Karpas-422 (cell line): ENCODE measurements at regions not wholly inside any gene's neighbourhood (a gene's known extent, or its start where the extent isn't known, plus 50 kb on each side); places are given as distances from the start of the nearest gene placed in this dataset.
"Not testable (repeated sequence)": the region's sequence is repeated elsewhere in the genome, so short reads cannot be mapped to it uniquely, and the experiment has no call there.

Experiments used
- DNase-seq: peaks from one replicate; pipeline ENCODE4 v3.0.0-alpha.2; 2015
- H2AFZ ChIP-seq: fragments of 200-600 bp; sonication (generic); 2 replicates; pipeline ENCODE4 v1.6.1; 2014; ENCODE audit warnings: antibody characterized with exemption, low read length, mixed read lengths
- H3K27ac ChIP-seq: fragments of 200-600 bp; sonication (generic); 2 replicates; pipeline ENCODE4 v1.5.1; 2014; ENCODE audit warnings: mild to moderate bottlenecking, low read length, moderate library complexity
- H3K27me3 ChIP-seq: fragments of 200-600 bp; sonication (generic); 2 replicates; pipeline ENCODE4 v1.6.1; 2014; ENCODE audit warnings: low read length, mixed read lengths
- H3K36me3 ChIP-seq: fragments of 200-600 bp; sonication (generic); 2 replicates; pipeline ENCODE4 v1.6.1; 2014; ENCODE audit warnings: low read length, mixed read lengths; ENCODE audit not compliant: insufficient read depth
- H3K4me1 ChIP-seq: fragments of 200-600 bp; sonication (generic); 2 replicates; pipeline ENCODE4 v1.6.1; 2014; ENCODE audit warnings: mild to moderate bottlenecking, low read length, mixed read lengths
- H3K4me2 ChIP-seq: fragments of 200-600 bp; sonication (generic); 2 replicates; pipeline ENCODE4 v1.6.1; 2014; ENCODE audit warnings: low read length, low read depth, mild to moderate bottlenecking; ENCODE audit not compliant: poor library complexity, severe bottlenecking
- H3K4me3 ChIP-seq: fragments of 200-600 bp; sonication (generic); 2 replicates; pipeline ENCODE4 v1.5.1; 2014; ENCODE audit warnings: mild to moderate bottlenecking, antibody characterized with exemption, low read length, mixed read lengths
- H3K79me2 ChIP-seq: fragments of 200-600 bp; sonication (generic); 2 replicates; pipeline ENCODE4 v1.6.1; 2014; ENCODE audit warnings: mild to moderate bottlenecking, low read length, mixed read lengths
- H3K9ac ChIP-seq: fragments of 200-600 bp; sonication (generic); 2 replicates; pipeline ENCODE4 v1.6.0; 2014; ENCODE audit warnings: low read length
- H3K9me2 ChIP-seq: fragments of 200-600 bp; sonication (generic), shearing (Covaris generic); replicated peaks from 2 replicates; pipeline ENCODE4 v1.6.0; 2014; ENCODE audit warnings: mild to moderate bottlenecking, low read length, moderate library complexity; ENCODE audit not compliant: insufficient read depth
- H3K9me3 ChIP-seq: fragments of 300-700, 200-600 bp; sonication (generic); 2 replicates; pipeline ENCODE4 v1.6.1; 2014; ENCODE audit warnings: low read length, mixed read lengths
- H4K20me1 ChIP-seq: fragments of 200-600 bp; sonication (generic); 2 replicates; pipeline ENCODE4 v1.6.1; 2014; ENCODE audit warnings: mild to moderate bottlenecking, antibody characterized with exemption, low read length, low read depth; ENCODE audit not compliant: insufficient read depth

DNA sequence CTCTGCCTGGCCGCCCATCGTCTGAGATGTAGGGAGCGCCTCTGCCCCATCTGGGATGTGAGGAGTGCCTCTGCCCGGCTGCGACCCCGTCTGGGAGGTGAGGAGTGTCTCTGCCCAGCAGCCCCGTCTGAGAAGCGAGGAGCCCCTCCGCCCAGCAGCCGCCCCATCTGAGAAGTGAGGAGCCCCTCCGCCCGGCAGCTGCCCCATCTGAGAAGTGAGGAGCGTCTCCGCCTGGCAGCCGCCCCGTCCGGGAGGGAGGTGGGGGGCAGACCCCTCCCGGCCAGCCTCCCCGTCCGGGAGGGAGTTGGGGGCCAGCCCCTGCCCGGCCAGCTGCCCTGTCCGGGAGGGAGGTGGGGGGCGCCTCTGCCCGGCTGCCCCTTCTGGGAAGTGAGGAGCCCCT, 117.8 kb downstream of the BMS1 start:
- H3K4me1 ChIP-seq, H3K4me2 ChIP-seq, H3K9me3 ChIP-seq, H3K4me3 ChIP-seq, H3K36me3 ChIP-seq, H4K20me1 ChIP-seq, H2AFZ ChIP-seq, H3K27ac ChIP-seq, H3K27me3 ChIP-seq, DNase-seq, H3K9me2 ChIP-seq, H3K9ac ChIP-seq, H3K79me2 ChIP-seq: not testable (repeated sequence)

DNA sequence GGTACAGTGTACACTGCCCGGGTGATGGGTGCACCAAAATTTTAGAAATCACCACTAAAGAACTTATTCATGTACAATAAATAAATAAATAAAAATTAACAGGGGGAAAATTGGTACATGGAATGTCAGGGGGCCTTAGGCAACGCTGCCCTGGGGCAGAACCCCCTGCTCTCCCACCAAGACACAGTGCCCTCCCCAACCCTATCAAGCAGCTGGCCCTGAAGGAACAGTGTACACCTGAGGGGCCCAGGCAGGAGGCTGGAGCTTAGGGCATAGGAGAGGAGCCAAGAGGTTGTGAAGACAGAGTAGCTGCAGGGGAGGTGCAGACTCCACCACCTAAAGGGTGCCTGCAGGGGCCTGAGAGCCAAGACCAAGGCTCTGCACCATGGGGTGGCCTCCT, 128.8 kb downstream of the BMS1 start:
- no peaks in the 10 kb centered on the region for H3K4me1 ChIP-seq
- no peak overlapping the region for H3K4me3 ChIP-seq
- no peak overlapping the region for H3K4me2 ChIP-seq
- no peaks in the 10 kb centered on the region for H3K9me2 ChIP-seq
- H4K20me1 ChIP-seq: no peaks in the 10 kb centered on the region
- H3K9me3 ChIP-seq: no peaks in the 10 kb centered on the region
- H3K79me2 ChIP-seq: no peaks in the 10 kb centered on the region
- H3K9ac ChIP-seq: no peak overlapping the region
- no peaks in the 10 kb centered on the region for H3K27me3 ChIP-seq
- no peak overlapping the region for H3K27ac ChIP-seq
- DNase-seq: no peak
- H2AFZ ChIP-seq: no peak overlapping the region
- no peaks in the 10 kb centered on the region for H3K36me3 ChIP-seq

DNA sequence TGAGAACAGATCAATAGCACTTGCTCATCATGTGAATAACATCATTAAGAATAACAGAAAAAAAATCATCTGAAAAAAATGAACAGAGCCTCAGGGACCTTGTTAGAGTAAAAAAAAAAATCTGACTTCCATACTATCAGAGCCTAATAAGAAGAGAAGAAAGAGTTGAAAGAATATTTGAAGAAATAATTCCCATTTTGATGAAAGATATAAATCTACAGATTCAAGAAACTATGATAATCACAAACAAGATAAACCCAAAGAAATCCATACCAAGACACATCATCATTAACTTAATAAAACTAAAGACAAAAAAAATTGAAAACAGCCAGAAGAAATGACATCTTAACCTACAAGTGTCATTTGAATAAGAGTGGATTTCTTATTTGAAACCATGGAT, 134.4 kb downstream of the BMS1 start:
- Histone ChIP-seq H2AFZ (no peak overlapping the region), H3K9me2 (no peaks in the 10 kb centered on the region)

DNA sequence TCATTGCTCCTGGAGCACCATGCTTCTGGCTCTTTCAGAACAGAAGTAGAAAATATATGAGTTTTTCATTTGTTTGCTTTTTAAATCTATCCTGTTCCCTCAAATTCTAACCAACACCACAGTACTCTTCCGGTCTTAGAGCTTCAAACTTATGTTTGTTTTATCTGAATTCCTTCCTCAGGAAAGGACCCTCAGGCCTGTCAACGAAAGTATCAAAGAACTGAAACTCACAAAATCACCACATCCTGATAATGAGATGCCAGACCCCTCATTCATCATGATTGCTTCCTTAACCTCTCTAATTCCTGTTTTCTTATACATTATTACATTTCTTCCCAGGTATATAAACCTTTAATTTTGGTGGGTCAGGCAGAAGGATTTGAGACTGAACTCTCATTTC, 135.2 kb downstream of the BMS1 start:
- Histone ChIP-seq H3K79me2 (no peaks in the 10 kb centered on the region), H3K27ac (no peak overlapping the region), H3K4me3 (no peak overlapping the region)

More for the DNA sequence above, 134.4 kb downstream of the BMS1 start:
- Histone ChIP-seq H3K9ac (no peak overlapping the region), H3K36me3 (no peaks in the 10 kb centered on the region), H3K27me3 (no peaks in the 10 kb centered on the region), H3K9me3 (no peaks in the 10 kb centered on the region), H4K20me1 (no peaks in the 10 kb centered on the region), H3K4me1 (no peaks in the 10 kb centered on the region), H3K4me2 (no peak overlapping the region), H3K79me2 (no peaks in the 10 kb centered on the region), H3K27ac (no peak overlapping the region), H3K4me3 (no peak overlapping the region)
- DNase-seq: no peak

DNA sequence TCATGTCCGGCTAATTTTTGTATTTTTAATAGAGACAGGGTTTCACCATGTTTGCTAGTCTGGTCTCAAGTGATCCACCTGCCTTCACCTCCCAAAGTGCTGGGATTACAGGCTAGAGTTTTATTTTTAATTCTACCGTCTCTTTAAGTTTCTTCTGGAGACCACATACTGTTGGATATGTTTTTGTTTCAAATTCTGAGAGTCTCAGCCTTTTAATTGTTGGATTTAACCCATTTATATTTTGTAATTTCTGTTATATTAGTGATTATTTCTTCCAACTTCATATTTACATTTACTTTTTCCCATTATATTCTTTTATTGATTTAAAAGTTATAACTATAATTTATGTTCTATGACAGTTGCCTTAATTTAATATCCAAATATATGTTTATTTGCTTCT, 139.4 kb downstream of the BMS1 start:
- H3K4me3 ChIP-seq: no peak overlapping the region
- H3K9ac ChIP-seq: no peak overlapping the region
- DNase-seq: no peak
- H3K36me3 ChIP-seq: no peaks in the 10 kb centered on the region
- no peaks in the 10 kb centered on the region for H3K27me3 ChIP-seq
- H4K20me1 ChIP-seq: no peaks in the 10 kb centered on the region
- no peaks in the 10 kb centered on the region for H3K9me3 ChIP-seq
- no peaks in the 10 kb centered on the region for H3K4me1 ChIP-seq
- no peak overlapping the region for H2AFZ ChIP-seq
- no peaks in the 10 kb centered on the region for H3K9me2 ChIP-seq
- no peak overlapping the region for H3K4me2 ChIP-seq
- H3K79me2 ChIP-seq: no peaks in the 10 kb centered on the region
- no peak overlapping the region for H3K27ac ChIP-seq

More for the DNA sequence above, 135.2 kb downstream of the BMS1 start:
- no peak for DNase-seq
- H3K9me2 ChIP-seq: no peaks in the 10 kb centered on the region
- H4K20me1 ChIP-seq: no peaks in the 10 kb centered on the region
- H3K9ac ChIP-seq: no peak overlapping the region
- no peaks in the 10 kb centered on the region for H3K4me1 ChIP-seq
- no peak overlapping the region for H2AFZ ChIP-seq
- H3K27me3 ChIP-seq: no peaks in the 10 kb centered on the region
- no peaks in the 10 kb centered on the region for H3K36me3 ChIP-seq
- H3K9me3 ChIP-seq: no peaks in the 10 kb centered on the region
- no peak overlapping the region for H3K4me2 ChIP-seq

DNA sequence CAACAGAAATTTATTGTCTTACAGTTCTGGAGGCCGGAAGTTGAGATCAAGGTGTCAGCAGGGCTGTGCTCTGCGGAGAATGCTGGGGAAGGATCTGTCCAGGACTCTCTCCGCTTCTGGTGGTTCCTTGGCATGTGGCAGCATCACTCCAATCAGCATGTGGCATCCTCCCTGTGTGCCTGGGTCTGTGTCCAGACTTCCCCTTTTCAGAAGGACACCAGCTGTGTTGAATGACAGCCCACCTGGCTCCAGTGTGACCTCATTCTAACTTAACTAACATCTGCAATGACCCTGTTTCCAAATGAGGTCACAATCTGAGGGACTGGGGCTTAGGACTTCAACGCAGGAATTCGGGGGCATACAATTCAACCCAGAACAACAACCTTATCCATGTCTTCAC, 141.9 kb downstream of the BMS1 start:
- Histone ChIP-seq H3K27ac (no peak overlapping the region), H3K79me2 (no peaks in the 10 kb centered on the region), H3K4me2 (no peak overlapping the region), H3K36me3 (no peaks in the 10 kb centered on the region), H3K4me3 (no peak overlapping the region), H3K27me3 (no peaks in the 10 kb centered on the region), H3K9me2 (no peaks in the 10 kb centered on the region), H3K9me3 (no peaks in the 10 kb centered on the region), H3K9ac (no peak overlapping the region), H4K20me1 (no peaks in the 10 kb centered on the region), H2AFZ (no peak overlapping the region), H3K4me1 (no peaks in the 10 kb centered on the region)
- DNase-seq: no peak

DNA sequence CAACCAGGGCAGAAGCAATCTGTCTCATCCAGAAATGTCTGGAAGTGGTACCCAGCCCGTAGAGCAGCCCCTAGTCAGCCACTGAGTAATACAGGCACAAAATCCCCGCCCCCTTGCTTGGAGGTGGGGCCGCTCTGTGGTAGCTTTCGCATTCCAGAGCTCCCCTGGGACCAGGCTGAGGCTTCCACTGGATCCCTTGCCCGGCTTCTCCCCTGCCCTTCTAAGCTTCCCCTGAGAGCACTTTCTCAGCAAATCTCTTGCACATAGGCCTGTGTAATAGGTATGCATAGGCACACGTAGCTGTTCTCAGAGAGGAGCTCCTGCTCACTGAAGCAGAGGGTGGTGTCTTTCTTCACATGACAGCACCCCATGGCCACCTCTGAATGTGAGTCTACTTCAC, 144.2 kb downstream of the BMS1 start:
- Histone ChIP-seq H3K36me3 (no peaks in the 10 kb centered on the region), H3K27ac (no peak overlapping the region), H3K27me3 (no peaks in the 10 kb centered on the region), H3K9me2 (no peaks in the 10 kb centered on the region), H3K4me2 (no peak overlapping the region), H3K79me2 (no peaks in the 10 kb centered on the region), H4K20me1 (no peaks in the 10 kb centered on the region), H2AFZ (no peak overlapping the region), H3K9ac (no peak overlapping the region), H3K4me1 (no peaks in the 10 kb centered on the region), H3K4me3 (no peak overlapping the region), H3K9me3 (no peaks in the 10 kb centered on the region)
- peak; percentile 44 for DNase-seq

DNA sequence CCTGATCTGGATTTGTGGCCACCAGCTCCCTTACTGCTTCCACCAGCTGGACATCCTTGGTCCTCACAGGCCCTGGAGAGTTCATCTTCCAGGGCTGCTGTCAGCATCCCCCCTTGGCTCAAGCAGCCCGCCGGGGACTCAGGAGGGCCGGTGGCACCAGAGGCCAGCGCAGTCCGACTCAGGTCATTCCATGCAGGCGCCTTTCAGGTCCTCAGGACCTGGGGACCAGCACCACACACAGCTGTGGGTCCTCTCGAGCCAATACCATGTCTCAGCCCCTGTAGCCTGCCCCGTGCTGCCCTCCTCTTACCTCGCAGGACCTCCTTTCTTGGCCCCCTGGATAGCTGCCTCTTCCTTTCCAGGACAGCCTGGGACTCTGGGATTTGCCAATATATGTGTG, 145.5 kb downstream of the BMS1 start:
- Histone ChIP-seq H3K36me3 (no peaks in the 10 kb centered on the region), H3K79me2 (no peaks in the 10 kb centered on the region), H3K9me3 (no peaks in the 10 kb centered on the region), H2AFZ (no peak overlapping the region), H3K4me1 (no peaks in the 10 kb centered on the region), H3K9ac (no peak overlapping the region), H4K20me1 (no peaks in the 10 kb centered on the region), H3K4me2 (no peak overlapping the region), H3K9me2 (no peaks in the 10 kb centered on the region), H3K4me3 (no peak overlapping the region), H3K27ac (no peak overlapping the region), H3K27me3 (no peaks in the 10 kb centered on the region)
- DNase-seq: no peak

DNA sequence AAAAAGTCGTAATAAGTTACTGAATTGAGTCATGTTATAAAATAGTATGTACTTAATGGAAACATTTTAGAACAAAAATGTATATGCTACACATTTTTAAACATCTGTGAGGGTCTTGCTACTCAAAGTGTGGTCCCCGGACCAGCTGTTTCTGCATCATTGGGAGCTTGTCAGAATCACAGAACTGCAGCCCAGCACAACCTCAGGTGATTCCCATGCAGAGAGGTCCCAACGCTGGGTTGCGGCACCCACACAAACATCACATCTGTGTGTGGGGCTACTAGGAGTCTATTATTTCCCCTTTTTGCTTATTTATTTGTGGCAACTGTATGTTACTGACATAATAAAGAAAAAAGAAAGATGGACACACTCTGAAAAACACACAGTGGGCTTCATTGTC, 146.6 kb downstream of the BMS1 start:
- Histone ChIP-seq H3K9me2 (no peaks in the 10 kb centered on the region), H3K36me3 (no peaks in the 10 kb centered on the region), H3K4me3 (no peak overlapping the region), H3K4me1 (no peaks in the 10 kb centered on the region), H3K27me3 (no peaks in the 10 kb centered on the region), H2AFZ (no peak overlapping the region), H3K9ac (no peak overlapping the region), H4K20me1 (no peaks in the 10 kb centered on the region), H3K27ac (no peak overlapping the region), H3K9me3 (no peaks in the 10 kb centered on the region), H3K79me2 (no peaks in the 10 kb centered on the region), H3K4me2 (no peak overlapping the region)
- no peak for DNase-seq
